ENCODE measurements at regions not wholly inside any gene's neighbourhood (a gene's known extent, or its start where the extent isn't known, plus 50 kb on each side); places are given as distances from the start of the nearest gene placed in this dataset.

DNA sequence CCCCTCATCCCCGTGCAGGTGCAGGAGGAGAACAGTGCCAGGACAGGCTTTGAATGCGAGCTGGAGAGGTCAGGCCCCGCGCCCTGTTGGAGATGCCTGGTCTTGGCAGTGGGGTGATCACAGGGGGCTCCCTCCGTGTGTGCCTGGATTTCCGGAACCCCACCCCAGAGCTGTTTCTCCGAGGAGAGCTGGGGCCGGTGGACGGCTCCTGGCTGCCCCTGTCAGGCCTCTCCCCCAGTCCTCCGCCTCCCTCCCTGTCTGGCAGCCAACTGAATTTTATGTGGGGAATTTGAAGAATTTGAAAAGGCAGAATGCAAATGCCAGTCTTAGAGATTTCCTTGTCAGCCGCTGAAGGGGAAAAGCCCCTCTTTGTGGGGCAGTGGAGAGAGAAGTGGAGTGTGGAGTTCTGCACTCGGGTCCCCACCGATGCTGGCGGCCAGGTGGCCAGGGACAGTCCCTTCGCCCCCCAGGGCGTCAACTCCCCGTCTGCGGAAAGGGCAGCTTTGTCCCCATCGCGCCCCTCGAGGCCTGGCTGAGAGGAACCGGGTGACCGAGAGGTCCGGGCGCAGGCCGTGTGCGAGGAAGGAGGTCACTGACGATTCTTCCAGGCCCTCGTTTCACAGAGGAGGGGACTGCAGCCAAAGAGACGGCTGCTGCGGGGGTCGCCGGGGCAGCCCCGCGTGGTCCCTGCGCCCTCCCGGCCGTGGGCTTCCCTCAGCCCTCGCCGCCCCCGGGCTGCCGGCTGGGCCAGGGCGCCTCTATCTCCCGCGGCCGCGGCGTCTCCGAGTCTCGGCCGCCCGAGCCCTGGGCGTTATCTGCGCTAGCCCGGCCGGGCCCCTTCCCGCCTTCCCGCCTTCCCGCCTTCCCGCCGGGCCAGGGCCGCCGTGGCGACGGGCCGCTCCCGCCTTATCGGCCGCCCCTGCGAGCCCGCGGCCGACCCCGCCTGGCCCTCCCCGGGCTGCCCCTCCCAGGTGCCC lies 56.0 kb upstream of the LCTL start:
- no peak for DNase-seq (ENCODE audit: low read depth)
- TF ChIP-seq, protein P1, sequence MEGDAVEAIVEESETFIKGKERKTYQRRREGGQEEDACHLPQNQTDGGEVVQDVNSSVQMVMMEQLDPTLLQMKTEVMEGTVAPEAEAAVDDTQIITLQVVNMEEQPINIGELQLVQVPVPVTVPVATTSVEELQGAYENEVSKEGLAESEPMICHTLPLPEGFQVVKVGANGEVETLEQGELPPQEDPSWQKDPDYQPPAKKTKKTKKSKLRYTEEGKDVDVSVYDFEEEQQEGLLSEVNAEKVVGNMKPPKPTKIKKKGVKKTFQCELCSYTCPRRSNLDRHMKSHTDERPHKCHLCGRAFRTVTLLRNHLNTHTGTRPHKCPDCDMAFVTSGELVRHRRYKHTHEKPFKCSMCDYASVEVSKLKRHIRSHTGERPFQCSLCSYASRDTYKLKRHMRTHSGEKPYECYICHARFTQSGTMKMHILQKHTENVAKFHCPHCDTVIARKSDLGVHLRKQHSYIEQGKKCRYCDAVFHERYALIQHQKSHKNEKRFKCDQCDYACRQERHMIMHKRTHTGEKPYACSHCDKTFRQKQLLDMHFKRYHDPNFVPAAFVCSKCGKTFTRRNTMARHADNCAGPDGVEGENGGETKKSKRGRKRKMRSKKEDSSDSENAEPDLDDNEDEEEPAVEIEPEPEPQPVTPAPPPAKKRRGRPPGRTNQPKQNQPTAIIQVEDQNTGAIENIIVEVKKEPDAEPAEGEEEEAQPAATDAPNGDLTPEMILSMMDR (IDR thresholded peaks at IDR 0.05; ENCODE audit: control insufficient read depth, insufficient read depth, low read depth, low read length, missing control alignments) = no peak
- no peak overlapping the region for H3K4me3 ChIP-seq (ENCODE audit: control insufficient read depth, low read depth, low read length)

DNA sequence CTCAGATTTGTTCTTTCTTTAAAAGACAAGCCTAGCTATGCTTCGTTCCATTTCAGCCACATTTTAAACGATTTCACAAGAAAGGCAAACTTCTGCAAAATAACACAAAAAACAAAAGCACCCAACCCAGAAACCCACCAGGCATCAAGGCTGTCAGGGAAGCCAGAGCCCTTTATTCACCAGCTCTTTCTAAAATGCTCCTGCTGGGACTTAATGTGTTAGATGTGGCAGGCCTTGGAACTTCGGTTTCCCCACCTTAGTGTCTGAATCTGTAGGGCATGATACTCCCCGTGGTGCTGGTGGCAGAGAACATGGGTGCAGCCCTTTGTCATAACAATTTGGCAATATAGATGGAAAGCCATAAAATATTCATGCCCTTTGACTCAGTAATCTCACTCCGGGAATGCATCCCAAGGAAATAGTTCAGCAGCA lies 56.8 kb upstream of the LCTL start:
- DNase-seq (ENCODE audit: low read depth) = no peak
- no peak overlapping the region for H3K4me3 ChIP-seq (ENCODE audit: control insufficient read depth, low read depth, low read length)
- TF ChIP-seq, protein P1 (IDR thresholded peaks at IDR 0.05; ENCODE audit: control insufficient read depth, insufficient read depth, low read depth, low read length, missing control alignments) = no peak

DNA sequence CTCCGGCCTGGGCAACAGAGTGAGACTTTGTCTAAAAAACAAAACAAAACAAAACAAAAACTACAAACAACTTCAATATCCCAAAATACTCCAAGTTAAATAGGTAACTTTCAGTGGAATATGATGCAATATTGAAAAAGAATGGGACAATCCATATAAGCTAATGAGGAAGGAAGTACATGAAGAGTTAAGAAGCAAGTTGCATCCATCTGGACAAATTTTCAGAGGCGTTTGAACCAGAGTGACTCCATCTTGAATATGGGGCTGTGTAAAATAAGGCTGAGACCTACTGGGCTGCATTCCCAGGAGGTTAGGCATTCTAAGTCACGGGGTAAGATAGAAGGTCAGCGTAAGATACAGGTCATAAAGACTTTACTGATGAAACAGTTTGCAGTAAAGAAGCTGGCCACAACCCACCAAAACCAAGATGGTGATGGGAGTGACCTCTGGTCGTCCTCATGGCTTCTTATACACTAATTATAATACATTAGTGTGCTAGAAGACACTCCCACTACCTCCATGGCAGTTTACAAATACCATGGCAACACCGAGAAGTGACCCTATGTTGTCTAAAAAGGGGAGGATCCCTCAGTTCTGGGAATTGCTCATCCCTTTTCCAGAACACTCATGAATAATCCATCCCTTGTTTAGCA lies 58.1 kb upstream of the LCTL start:
- TF ChIP-seq, protein P1 (IDR thresholded peaks at IDR 0.05; ENCODE audit: control insufficient read depth, insufficient read depth, low read depth, low read length, missing control alignments) = no peak
- no peak overlapping the region for H3K4me3 ChIP-seq (ENCODE audit: control insufficient read depth, low read depth, low read length)
- DNase-seq (ENCODE audit: low read depth) = no peak

DNA sequence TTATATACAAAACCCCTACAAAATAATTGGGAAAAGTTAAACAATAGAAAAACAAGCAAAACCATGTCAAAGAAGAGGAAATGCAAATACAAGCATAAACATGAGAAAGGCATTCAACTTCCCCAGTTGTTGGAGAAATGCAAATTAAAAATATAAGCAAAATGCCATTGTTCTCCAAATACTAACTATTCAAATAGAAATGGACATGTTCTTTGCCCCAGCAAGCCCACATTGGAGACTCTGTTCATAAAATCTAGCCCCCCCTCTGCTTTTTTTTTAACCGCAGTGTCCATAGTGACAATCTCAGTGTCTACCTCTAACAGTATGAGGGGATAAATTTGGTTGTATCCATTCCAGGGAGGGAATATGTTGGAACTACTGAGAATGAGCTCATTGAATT lies 59.7 kb upstream of the LCTL start:
- H3K4me3 ChIP-seq (ENCODE audit: control insufficient read depth, low read depth, low read length) = no peak overlapping the region
- TF ChIP-seq, protein P1 (IDR thresholded peaks at IDR 0.05; ENCODE audit: control insufficient read depth, insufficient read depth, low read depth, low read length, missing control alignments) = no peak
- no peak for DNase-seq (ENCODE audit: low read depth)

DNA sequence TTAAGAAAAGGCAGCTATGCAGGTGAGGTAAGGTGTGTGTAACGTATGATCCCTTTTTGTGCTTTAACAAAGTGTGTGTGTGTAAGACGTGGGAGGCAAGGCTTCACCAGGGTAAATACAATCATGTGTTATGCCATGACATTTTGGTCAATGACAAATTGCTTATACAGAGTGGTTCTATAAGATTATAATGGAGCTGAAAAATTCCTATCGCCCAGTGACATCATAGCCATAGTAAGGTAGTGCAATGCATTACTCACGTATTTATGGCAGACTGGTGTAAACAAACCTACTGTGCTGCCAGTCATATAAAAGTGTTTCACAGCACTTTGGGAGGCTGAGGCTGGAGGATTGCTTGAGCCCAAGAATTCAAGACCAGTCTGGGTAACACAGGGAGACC lies 60.2 kb upstream of the LCTL start:
- no peak for DNase-seq (ENCODE audit: low read depth)
- TF ChIP-seq, protein P1 (IDR thresholded peaks at IDR 0.05; ENCODE audit: control insufficient read depth, insufficient read depth, low read depth, low read length, missing control alignments) = no peak
- no peak overlapping the region for H3K4me3 ChIP-seq (ENCODE audit: control insufficient read depth, low read depth, low read length)

DNA sequence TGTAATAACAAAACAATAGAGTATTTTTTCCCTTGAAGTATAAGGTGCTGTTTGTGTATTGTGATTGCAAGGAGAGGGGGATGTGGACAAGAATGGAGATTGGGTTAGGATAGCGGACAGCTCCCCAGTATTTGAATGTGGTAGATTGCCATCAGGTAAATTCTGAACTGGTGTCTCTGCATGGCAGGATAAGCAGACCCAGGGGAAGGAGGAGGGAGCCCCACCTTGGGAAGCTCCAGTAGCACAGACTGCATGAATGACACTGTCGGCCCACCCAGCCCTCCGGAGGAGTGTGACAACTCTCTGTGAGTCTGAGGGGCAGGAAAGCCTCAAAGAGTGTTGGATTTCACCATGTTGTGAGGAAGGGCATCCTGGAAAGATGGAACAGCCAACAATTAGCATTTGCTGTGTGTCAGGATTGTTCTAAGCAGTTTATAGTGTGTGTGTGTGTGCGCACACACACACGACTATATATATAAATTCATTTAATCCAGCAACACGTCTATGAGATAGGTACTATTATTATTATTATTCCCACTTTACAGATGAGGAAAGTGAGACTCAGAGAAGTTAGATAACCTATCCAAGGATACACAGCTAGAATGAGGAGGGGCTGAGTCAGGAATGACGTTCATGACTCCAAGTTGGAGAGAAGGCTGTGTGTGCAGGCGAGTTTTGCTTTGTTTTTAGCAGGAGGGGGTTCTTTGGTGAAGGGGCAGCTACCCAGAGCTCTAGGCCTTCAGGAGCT lies 63.4 kb upstream of the LCTL start:
- no peak overlapping the region for H3K4me3 ChIP-seq (ENCODE audit: control insufficient read depth, low read depth, low read length)
- TF ChIP-seq, protein P1 (IDR thresholded peaks at IDR 0.05; ENCODE audit: control insufficient read depth, insufficient read depth, low read depth, low read length, missing control alignments) = no peak
- DNase-seq (ENCODE audit: low read depth) = no peak
